WERI-Rb-1 (cell line): ENCODE measurements at regions not wholly inside any gene's neighbourhood (a gene's known extent, or its start where the extent isn't known, plus 50 kb on each side); places are given as distances from the start of the nearest gene placed in this dataset.

Experiments
- DNase-seq: peaks from one replicate; pipeline ENCODE4 v3.0.0-alpha.2; 2020
- H3K27ac ChIP-seq: fragments of 250-450 bp; sonication (Bioruptor Pico); 2 replicates; pipeline ENCODE4 v1.5.1; 2020; ENCODE audit warnings: mild to moderate bottlenecking, moderate library complexity
- H3K27me3 ChIP-seq: fragments of 250-450 bp; sonication (Bioruptor Pico); 2 replicates; pipeline ENCODE4 v1.5.1; 2021; ENCODE audit warnings: mild to moderate bottlenecking, low read depth, moderate library complexity; ENCODE audit not compliant: insufficient read depth, severe bottlenecking
- H3K36me3 ChIP-seq: fragments of 250-450 bp; sonication (Bioruptor Pico); 2 replicates; pipeline ENCODE4 v1.5.1; 2020; ENCODE audit warnings: mild to moderate bottlenecking, moderate library complexity
- H3K4me3 ChIP-seq: 2 replicates; pipeline ENCODE4 v1.5.1; 2011; ENCODE audit warnings: low read depth, mild to moderate bottlenecking, control low read depth, low read length
- H3K9me3 ChIP-seq: fragments of 250-450 bp; sonication (Bioruptor Pico); 2 replicates; pipeline ENCODE4 v1.5.1; 2021; ENCODE audit warnings: mild to moderate bottlenecking, moderate library complexity; ENCODE audit not compliant: severe bottlenecking
- CTCF ChIP-seq: IDR thresholded peaks from 2 replicates; pipeline ENCODE4 v1.5.1; 2011; ENCODE audit warnings: low read depth, mild to moderate bottlenecking, control low read depth, inconsistent platforms, low read length

GRCh38 chr7:131242123-131242650 is 85.5 kb upstream of the MKLN1 start:
- no peak for TF ChIP-seq CTCF
- Histone ChIP-seq H3K27me3 (no peaks in the 10 kb centered on the region), H3K4me3 (no peak overlapping the region), H3K36me3 (no peaks in the 10 kb centered on the region), H3K27ac (no peak overlapping the region), H3K9me3 (no peaks in the 10 kb centered on the region)
- no peak for DNase-seq

- Histone ChIP-seq H3K27ac (no peak overlapping the region), H3K36me3 (no peaks in the 10 kb centered on the region), H3K4me3 (no peak overlapping the region), H3K9me3 (no peaks in the 10 kb centered on the region), H3K27me3 (no peaks in the 10 kb centered on the region)
- no peak for TF ChIP-seq CTCF
- DNase-seq, result no peak
Observed at GRCh38 chr7:131244259-131244852, 83.3 kb upstream of the MKLN1 start.

- TF ChIP-seq CTCF, result no peak
- no peaks in the 10 kb centered on the region for H3K36me3 ChIP-seq
- no peaks in the 10 kb centered on the region for H3K27me3 ChIP-seq
- no peak for DNase-seq
- H3K27ac ChIP-seq, result no peak overlapping the region
- H3K9me3 ChIP-seq, result peaks cover under 1% of the 10 kb centered on the region
- H3K4me3 ChIP-seq, result no peak overlapping the region
Observed at GRCh38 chr7:131249003-131249402, 78.7 kb upstream of the MKLN1 start.

- no peak for DNase-seq
- no peak overlapping the region for H3K27ac ChIP-seq
- no peak for TF ChIP-seq CTCF
Observed at GRCh38 chr7:131249483-131249882, 78.2 kb upstream of the MKLN1 start.

GRCh38 chr7:131250331-131250730 is 77.3 kb upstream of the MKLN1 start:
- Histone ChIP-seq H3K4me3 (no peak overlapping the region), H3K27me3 (no peaks in the 10 kb centered on the region), H3K36me3 (no peaks in the 10 kb centered on the region), H3K9me3 (peaks cover 12% of the 10 kb centered on the region), H3K27ac (no peak overlapping the region)
- TF ChIP-seq CTCF, result no peak
- peak; percentile 15 for DNase-seq

More at GRCh38 chr7:131249483-131249882, 78.2 kb upstream of the MKLN1 start:
- Histone ChIP-seq H3K36me3 (no peaks in the 10 kb centered on the region), H3K4me3 (no peak overlapping the region), H3K27me3 (no peaks in the 10 kb centered on the region), H3K9me3 (peaks cover 4% of the 10 kb centered on the region)

GRCh38 chr7:131251371-131251770 is 76.3 kb upstream of the MKLN1 start:
- Histone ChIP-seq H3K36me3 (no peaks in the 10 kb centered on the region), H3K9me3 (peaks cover 19% of the 10 kb centered on the region), H3K4me3 (no peak overlapping the region), H3K27ac (no peak overlapping the region), H3K27me3 (no peaks in the 10 kb centered on the region)
- no peak for TF ChIP-seq CTCF
- no peak for DNase-seq
